ENCODE measurements at regions not wholly inside any gene's neighbourhood (a gene's known extent, or its start where the extent isn't known, plus 50 kb on each side); places are given as distances from the start of the nearest gene placed in this dataset.

- DNase-seq = no peak
These were observed 198.3 kb upstream of the ZMIZ1 start for GRCh38 chr10:78870458-78870857.

- no peak for DNase-seq
These were observed 197.0 kb upstream of the ZMIZ1 start for GRCh38 chr10:78871796-78872195.

GRCh38 chr10:78873413-78873812 lies 195.4 kb upstream of the ZMIZ1 start:
- DNase-seq = no peak

GRCh38 chr10:78875331-78875877 lies 193.4 kb upstream of the ZMIZ1 start:
- DNase-seq = no peak

GRCh38 chr10:78875932-78876331 lies 192.8 kb upstream of the ZMIZ1 start:
- DNase-seq = no peak

- no peak for DNase-seq
These were observed 192.3 kb upstream of the ZMIZ1 start for GRCh38 chr10:78876449-78876848.

- no peak for DNase-seq
These were observed 189.1 kb upstream of the ZMIZ1 start for GRCh38 chr10:78879621-78880020.

- no peak for DNase-seq
These were observed 182.6 kb upstream of the ZMIZ1 start for GRCh38 chr10:78886129-78886528.

GRCh38 chr10:78889536-78890063 lies 179.2 kb upstream of the ZMIZ1 start:
- DNase-seq = no peak

GRCh38 chr10:78890506-78890905 lies 178.3 kb upstream of the ZMIZ1 start:
- DNase-seq = no peak

GRCh38 chr10:78891741-78892140 lies 177.0 kb upstream of the ZMIZ1 start:
- no peak for DNase-seq

GRCh38 chr10:78892338-78893176 lies 176.2 kb upstream of the ZMIZ1 start:
- DNase-seq = no peak

- DNase-seq = no peak
These were observed 175.5 kb upstream of the ZMIZ1 start for GRCh38 chr10:78893217-78893616.

GRCh38 chr10:78894089-78894840 lies 174.5 kb upstream of the ZMIZ1 start:
- DNase-seq = no peak

- DNase-seq = no peak
These were observed 173.9 kb upstream of the ZMIZ1 start for GRCh38 chr10:78894841-78895195.

GRCh38 chr10:78895469-78895868 lies 173.3 kb upstream of the ZMIZ1 start:
- DNase-seq = no peak

- DNase-seq = no peak
These were observed 172.4 kb upstream of the ZMIZ1 start for GRCh38 chr10:78896159-78896928.

- DNase-seq = no peak
These were observed 170.2 kb upstream of the ZMIZ1 start for GRCh38 chr10:78898341-78899097.

GRCh38 chr10:78899098-78899754 lies 169.5 kb upstream of the ZMIZ1 start:
- no peak for DNase-seq

GRCh38 chr10:78899996-78900714 lies 168.6 kb upstream of the ZMIZ1 start:
- DNase-seq = no peak
